CD4-positive, alpha-beta T cell treated with Interleukin-6 for 4 hours (primary cell): ENCODE measurements at regions not wholly inside any gene's neighbourhood (a gene's known extent, or its start where the extent isn't known, plus 50 kb on each side); places are given as distances from the start of the nearest gene placed in this dataset.
A peak's percentile ranks its signal among the peaks of the same experiment; 100 is the strongest.
"Not testable (repeated sequence)": the region's sequence is repeated elsewhere in the genome, so short reads cannot be mapped to it uniquely, and the experiment has no call there.

Experiments
- DNase-seq: peaks from one replicate; pipeline ENCODE4 v3.0.0-alpha.2; 2020; ENCODE audit warnings: mixed read lengths

- peak; percentile 36 for DNase-seq
Measured at GRCh38 chr9:749716-750115, 91.8 kb upstream of the DMRT1 start.

DNA sequence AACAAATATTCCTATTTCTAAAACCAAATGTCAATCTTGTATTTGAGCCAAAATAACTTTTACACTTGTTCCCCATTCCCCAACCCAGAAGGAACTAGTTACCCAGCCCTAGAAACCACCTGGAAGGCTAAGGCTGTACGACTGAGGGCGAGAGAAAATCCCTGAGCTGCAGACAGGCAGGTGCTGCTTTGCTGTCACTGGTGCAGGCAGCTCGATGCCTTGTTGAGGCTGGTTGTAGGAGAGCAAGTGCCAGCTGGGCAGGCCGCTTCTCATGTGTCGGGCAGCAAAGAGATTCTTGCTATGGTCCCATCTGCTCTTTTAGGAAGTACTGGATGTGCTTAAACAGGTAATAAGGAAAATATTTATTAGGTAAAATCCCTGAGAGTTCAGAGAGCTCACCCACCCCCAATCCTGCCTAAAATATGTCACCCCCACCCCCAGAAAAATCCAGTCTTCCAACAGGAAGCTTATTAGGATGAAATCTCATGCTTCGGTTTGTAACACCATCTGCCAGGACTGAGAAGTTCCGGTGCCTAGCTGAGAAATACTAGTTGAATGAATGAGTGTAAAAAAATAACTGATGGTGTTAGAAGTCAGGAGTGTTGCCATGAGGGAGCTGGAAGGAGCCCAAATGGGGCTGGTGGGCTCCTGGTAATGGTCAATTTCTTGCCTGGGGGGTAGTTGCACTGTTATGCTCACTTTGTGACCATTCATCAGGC is 91.1 kb upstream of the DMRT1 start:
- no peak for DNase-seq

DNA sequence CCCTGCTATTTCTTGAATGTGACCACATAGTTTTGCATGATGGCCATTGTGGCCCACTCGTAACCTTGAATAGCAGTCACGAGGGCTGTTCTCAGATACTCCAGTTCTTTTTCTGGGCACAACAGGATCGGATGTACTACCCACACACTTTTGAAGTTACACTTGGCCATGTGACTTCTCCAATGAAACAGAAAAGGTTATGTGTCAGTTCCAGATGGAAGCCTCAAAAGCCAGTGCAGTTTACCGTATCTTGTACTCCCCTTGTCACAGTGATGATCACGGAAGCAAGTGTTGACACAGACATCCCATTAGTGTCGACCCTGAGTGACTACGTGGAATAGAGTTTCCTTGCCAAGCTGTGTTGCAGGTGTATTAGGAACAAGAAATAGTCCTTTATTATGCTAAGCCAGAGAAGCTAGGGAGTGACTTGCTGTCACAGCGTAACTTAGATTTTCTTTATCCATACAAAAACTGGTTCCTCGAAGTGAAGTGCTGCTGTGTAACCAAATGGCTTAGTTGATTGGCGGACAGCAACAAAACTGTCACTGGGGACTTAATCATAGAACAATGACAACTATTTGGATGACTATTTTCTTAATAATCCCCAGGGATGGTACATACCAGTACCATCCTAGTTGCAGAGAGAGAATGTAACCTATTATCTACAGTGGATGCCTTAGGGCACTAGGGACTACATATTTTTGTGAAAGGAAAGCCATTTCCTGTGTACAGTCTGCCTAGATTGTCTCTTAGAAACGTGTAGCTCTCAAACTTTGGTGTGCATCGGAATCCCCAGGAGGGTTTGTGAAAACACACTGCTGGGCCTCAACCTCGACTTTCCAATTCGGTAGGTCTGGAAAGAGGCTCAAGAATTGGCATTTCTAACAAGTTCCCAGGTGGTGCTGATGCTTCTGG is 90.1 kb upstream of the DMRT1 start:
- no peak for DNase-seq

- DNase-seq = no peak
Measured at GRCh38 chr9:752201-752600, 89.3 kb upstream of the DMRT1 start.

DNA sequence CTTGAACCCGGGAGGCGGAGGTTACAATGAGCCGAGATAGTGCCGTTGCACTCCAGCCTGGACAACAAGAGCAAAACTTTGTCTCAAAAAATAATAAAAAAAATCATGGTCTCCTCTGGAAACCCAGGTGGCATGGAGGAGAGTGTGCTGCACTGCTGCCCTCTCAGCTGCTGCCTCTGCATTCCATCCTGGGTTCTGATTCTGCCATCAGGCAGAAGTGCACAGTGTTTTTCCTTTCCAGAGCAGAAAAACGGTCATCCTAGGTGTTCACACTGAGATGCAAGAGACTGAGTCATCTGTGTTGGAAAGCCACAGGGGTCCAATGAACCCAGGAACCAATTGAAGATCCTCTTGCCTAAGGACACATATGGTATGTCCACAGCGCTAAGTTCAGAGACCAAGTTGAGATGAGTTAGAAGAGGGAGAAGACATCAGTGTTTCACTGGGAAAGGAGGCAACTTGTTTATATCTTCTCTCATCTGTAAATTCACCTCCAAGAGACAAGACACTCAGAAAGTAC is 88.8 kb upstream of the DMRT1 start:
- no peak for DNase-seq

GRCh38 chr9:753734-754133 is 87.8 kb upstream of the DMRT1 start:
- not testable (repeated sequence) for DNase-seq

DNA sequence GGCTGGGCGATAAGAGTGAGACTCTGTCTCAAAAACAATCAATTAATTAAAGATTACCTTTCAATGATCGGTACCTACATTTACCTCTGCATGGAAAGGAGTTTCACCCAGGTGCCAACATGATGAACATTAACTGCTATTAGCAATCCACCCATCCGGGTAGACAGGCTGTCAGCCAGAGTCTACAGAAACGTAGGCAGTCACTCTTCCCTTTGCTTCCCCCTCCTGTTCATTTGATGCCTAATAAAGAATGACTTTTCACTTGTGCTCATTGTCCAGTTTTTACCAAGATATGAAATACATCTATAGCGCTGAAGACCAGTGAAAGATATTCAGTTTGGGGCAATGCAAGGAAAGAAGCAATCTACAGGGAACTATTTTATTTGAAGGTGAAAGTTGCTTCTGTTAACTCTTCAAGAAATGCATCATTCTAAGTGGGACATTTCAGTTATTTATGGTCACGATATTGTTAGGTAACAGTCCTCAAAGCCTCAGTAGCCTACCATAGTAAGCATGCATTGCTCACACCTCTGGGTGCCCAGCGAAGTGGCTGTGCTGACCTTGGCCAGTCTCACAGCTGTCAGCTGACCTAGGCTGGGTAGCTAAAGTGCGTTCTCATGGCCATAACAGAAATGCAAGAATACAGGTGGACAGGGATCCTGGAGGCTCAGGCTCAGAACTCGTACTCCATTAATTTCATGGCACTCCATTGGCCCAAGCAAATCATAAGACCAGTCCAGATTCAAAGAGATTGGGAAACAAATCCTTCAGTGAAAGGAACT is 87.2 kb upstream of the DMRT1 start:
- DNase-seq = no peak

DNA sequence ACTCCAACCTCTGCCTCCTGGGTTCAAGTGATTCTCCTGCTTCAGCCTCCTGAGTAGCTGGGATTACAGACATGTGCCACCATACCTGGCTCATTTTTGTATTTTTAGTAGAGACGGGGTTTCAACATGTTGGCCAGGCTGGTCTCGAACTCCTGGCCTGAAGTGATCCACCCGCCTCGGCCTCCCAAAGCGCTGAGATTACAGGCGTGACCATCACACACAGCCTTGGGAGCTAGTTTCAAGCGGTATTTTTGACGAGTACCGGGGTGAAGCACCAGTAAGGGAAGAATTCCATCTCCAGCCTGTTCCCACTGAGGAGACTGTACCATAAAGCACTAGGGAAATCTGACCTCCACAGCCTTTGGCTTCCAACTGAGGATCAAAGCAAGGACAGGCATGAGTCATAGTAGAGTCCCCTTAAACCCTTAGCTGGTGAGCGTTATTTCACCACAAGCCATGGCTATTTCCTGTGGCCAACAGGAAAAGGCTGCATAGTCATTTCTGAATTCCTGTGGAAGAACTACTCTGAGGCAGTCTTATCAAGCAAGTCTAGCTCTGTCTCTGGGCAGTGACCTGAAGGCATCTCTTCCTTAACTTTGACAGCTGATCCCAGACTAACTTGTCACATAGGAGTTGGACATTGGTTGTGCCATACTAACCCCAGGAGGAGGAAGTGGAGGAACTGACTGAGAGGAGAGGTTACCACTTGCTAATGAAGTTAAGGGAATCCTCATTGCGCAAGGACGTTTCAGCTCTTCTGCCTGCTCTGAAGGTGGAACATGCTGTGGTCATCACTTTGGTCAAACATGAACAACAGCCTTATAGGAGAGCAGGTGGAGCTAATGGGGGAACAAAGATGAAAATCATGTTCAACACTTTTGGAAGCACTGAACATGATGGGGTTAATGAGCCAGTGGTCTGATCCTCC is 85.8 kb upstream of the DMRT1 start:
- DNase-seq = no peak

DNA sequence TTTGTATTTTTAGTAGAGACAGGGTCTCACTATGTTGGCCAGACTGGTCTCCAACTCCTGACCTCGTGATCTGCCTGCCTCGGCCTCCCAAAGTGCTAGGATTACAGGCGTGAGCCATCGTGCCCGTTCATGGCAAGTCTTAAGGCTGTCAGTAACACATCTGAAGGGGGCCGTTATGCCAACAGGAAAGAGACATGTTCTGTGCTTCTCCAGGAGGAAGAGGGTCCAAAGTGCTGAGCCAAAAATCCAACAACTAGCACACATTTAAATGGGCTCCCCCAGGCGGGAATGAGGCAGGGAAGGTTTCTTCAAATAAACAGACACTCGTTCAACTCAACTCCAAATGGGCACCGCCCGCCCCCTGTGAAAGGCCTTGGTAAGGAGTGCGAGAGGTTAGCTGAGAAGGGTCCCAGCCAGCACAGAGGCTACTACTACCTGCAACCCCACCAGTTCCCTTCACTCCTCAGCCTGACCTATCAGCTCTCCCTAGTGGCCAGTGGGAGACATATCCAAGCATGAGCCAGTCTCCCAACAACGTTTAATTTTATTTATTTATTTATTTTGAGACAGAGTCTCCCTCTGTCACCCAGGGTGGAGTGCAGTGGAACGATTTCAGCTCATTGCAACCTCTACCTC is 84.1 kb upstream of the DMRT1 start:
- no peak for DNase-seq

DNA sequence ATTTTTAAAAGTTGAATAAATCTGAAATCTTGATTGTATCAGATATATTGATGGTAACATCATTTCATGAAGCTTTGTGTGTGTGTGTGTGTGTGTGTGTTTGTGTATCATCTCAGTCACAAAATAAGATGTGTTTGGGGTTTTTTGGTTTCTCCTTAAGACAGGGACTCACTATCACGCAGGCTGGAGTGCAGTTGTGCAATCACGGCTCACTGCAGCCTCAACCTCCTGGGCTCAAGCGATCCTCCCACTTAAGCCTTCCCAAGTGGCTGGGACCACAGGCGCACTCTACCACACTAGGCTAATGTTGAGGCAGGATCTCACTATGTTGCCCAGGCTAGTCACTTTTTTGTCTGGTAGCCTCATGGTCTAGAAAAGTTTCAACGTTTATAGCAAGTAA is 83.4 kb upstream of the DMRT1 start:
- no peak for DNase-seq

- no peak for DNase-seq
Measured at GRCh38 chr9:759541-759940, 82.0 kb upstream of the DMRT1 start.

DNA sequence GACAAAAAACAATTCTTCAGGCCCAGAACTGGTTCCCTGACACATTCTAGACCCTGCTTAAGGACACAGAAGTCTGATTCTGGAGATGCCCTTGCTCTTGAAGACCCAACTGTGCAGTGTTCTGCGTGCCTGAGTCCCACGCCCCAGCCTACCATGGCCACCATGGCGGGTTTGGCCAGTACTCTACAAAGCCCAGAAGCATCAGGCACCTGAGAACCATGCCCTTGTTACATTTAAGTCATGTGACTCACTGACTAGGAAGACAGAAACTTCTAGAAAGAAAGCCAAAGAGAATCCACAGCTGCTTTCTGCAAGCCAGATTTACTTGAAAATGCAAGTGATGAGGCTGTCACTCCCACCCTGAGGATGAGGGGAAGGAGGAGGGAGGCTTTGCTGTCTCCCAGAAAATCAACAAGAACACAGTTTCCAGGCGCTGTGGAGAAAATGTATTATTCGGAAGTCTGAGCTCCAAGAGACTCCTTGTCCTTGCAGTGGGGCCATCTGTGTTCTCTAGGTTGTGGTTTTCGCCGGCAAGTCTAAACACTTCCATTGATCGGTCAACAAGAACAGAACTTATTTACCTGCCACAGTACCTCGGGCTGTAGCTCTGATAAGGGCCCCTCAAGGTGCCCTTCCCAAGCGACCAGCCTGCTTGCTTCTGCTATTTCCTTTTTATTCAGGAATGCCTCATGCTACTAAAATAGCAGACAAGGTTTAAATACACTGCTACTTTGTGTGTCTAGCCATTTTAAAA is 81.3 kb upstream of the DMRT1 start:
- no peak for DNase-seq

DNA sequence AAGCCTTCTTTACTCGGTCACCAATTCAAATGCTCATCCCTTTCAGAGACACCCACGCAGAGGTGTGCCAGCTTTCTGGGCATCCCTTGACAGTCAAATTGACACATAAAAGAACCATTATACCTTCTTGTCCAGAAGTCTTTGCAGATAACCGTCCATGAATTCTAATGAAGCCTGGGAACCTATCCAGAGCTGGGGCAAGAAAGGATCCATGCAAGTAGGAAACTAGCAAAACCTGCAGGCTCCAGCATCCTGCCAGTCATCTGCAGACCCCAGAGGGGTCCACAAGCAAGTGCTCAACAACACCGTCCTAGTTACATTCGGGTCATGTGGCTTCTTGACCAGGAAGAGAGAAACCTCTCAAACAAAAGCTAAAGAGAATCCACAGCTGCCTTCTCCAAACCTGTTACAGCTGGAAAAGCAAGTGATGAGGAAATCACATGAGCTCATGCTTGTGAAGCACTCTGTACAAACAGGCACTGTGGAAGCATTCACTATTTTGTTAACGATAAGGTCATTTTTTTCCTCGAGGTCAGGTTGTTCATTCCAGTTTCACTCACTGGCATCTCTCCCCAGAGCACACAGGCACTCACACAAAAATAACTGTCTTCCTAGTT is 80.2 kb upstream of the DMRT1 start:
- DNase-seq = no peak

GRCh38 chr9:761793-762560 is 79.5 kb upstream of the DMRT1 start:
- DNase-seq = no peak

- DNase-seq = no peak
Measured at GRCh38 chr9:763692-764091, 77.8 kb upstream of the DMRT1 start.

- DNase-seq = peak; percentile 39
Measured at GRCh38 chr9:764105-764524, 77.4 kb upstream of the DMRT1 start.

- no peak for DNase-seq
Measured at GRCh38 chr9:764986-765385, 76.5 kb upstream of the DMRT1 start.

DNA sequence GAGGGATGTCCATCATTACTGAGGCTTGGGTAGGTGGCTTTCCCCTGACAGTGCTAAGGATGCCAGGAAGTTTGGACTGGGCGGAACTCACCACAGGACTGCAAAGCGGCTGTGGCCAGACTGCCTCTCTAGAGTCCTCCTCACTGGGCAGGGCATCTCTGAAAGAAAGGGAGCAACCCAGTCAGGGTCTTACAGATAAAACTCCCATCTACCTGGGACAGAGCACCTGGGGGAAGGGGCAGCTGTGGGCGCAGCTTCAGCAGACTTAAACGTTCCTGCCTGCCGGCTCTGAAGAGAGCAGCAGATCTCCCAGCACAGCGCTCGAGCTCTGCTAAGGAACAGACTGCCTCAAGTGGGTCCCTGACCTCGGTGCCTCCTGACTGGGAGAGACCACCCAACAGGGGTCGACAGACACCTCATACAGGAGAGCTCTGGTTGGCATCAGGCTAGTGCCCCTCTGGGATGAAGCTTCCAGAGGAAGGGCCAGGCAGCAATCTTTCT is 74.4 kb upstream of the DMRT1 start:
- DNase-seq = not testable (repeated sequence)

GRCh38 chr9:776086-776485 is 65.4 kb upstream of the DMRT1 start:
- no peak for DNase-seq
